Gastroesophageal sphincter (tissue), 3 donors: ENCODE measurements at regions not wholly inside any gene's neighbourhood (a gene's known extent, or its start where the extent isn't known, plus 50 kb on each side); places are given as distances from the start of the nearest gene placed in this dataset.

Source experiments
- CTCF ChIP-seq, 4 experiments: fragments of 200-600 bp in 2 of 4; fragments of 450-650 bp in 2 of 4; sonication (generic) in 1 of 4; IDR thresholded peaks; one replicate each; pipeline ENCODE4 v1.5.1; 2017 to 2019; ENCODE audit warnings: antibody characterized with exemption in 4 of 4, mild to moderate bottlenecking in 2 of 4, moderate library complexity in 2 of 4
- EP300 ChIP-seq: sonication (generic); formaldehyde crosslinking; IDR thresholded peaks from one replicate; pipeline ENCODE4 v1.6.1; 2017; ENCODE audit warnings: antibody characterized with exemption, mild to moderate bottlenecking
- POLR2A ChIP-seq, 2 donors: fragments of 450-650 bp; IDR thresholded peaks; one replicate each; pipeline ENCODE4 v1.6.1; 2017; ENCODE audit warnings: antibody characterized with exemption in 2 of 2, mild to moderate bottlenecking in 2 of 2, moderate library complexity in 1 of 2

DNA sequence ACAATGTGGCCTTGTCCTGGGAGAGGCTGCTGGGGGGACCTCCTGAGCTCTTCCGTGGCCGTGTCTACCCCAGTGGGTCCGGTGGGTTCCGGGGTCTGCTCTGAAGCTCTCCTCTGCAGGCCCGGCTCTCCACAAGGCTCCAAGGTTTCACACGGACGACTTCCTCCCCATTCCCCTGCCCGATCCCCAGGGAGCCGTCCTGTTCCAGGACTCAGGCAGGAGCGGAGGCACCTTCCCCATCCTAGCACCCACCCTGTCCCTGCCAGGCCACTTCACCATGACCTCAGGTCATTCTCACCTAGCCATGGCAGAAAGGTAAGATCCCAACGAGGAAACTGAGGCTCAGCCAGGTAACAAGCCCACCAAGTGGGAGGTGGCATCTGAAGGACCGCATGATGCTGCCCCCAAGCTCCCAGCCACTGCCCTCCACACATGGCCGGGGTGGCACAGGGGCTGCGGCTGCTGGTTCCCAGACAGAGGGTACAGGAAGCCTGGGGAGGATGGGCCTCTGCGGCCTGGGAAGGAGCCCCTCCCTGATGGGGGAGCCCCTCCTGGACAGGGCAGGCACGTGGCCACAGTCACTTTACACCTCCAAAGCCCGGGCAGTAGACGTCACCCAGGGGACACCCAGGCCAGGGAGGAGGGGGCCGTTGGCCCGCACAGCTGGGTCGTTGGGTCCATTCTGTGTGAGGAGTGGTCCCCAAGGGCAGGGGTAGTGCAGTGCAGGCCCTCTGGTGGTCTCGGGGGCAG, 274.0 kb downstream of the NDUFA10 start:
- TF ChIP-seq CTCF (IDR thresholded peaks at IDR 0.05) (no peak), EP300 (no peak), POLR2A (IDR thresholded peaks at IDR 0.05) (no peak)
